Stimulated activated memory B cell treated with anti-CD40 and anti-IgM and Interleukin-4, amounts not matched to agents 10 μg/mL and 1 μg/mL and 100 μg/mL, for 72 hours (primary cell): ENCODE measurements at regions not wholly inside any gene's neighbourhood (a gene's known extent, or its start where the extent isn't known, plus 50 kb on each side); places are given as distances from the start of the nearest gene placed in this dataset.

ENCODE experiments used
- ATAC-seq: fragments of 150-1000 bp; cut with Tn5 transposase; 2 replicates; pipeline ENCODE4 v1.10.0; 2021
- H3K27ac Mint-ChIP-seq: one replicate; pipeline ENCODE4 v1.8.0; 2022; ENCODE audit warnings: mild to moderate bottlenecking, mixed read lengths
- H3K27me3 Mint-ChIP-seq: one replicate; pipeline ENCODE4 v1.8.0; 2022; ENCODE audit warnings: mixed read lengths
- H3K36me3 Mint-ChIP-seq: one replicate; pipeline ENCODE4 v1.8.0; 2022; ENCODE audit warnings: mixed read lengths
- H3K4me1 Mint-ChIP-seq: one replicate; pipeline ENCODE4 v1.8.0; 2022; ENCODE audit warnings: mixed read lengths
- H3K4me3 Mint-ChIP-seq: one replicate; pipeline ENCODE4 v1.8.0; 2022; ENCODE audit warnings: mild to moderate bottlenecking, moderate library complexity, mixed read lengths
- H3K9me3 Mint-ChIP-seq: one replicate; pipeline ENCODE4 v1.8.0; 2022; ENCODE audit warnings: mixed read lengths

GRCh38 chr6:21955053-21955595, 341.7 kb downstream of the PRL start:
- Mint-ChIP-seq H3K9me3 (peaks cover 10% of the 10 kb centered on the region), H3K27ac (no peak overlapping the region), H3K4me3 (no peak overlapping the region), H3K27me3 (no peaks in the 10 kb centered on the region), H3K36me3 (no peaks in the 10 kb centered on the region), H3K4me1 (no peaks in the 10 kb centered on the region)
- ATAC-seq, result no peak

DNA sequence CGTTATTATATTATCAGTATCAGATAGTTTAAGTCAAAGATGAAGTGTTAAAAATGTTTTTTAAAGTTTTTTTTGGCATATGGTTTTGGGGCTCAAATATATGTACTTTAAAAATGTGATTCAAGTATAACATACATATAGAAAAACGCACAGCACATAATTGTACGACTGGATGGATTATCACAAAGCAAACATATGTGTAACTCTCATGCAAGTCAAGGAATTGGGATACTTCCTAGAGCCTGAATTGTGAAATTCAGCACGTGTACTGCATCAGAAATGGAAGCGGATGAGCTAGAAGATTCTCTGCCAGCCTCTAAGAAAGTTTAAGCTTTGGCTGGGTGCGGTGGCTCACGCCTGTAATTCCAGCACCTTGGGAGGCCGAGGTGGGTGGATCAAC, 340.9 kb downstream of the PRL start:
- Mint-ChIP-seq H3K9me3 (peaks cover 10% of the 10 kb centered on the region), H3K27me3 (no peaks in the 10 kb centered on the region), H3K4me3 (no peak overlapping the region), H3K36me3 (no peaks in the 10 kb centered on the region), H3K27ac (no peak overlapping the region), H3K4me1 (no peaks in the 10 kb centered on the region)
- ATAC-seq, result no peak

GRCh38 chr6:21958428-21958827, 338.4 kb downstream of the PRL start:
- Mint-ChIP-seq H3K4me1 (no peaks in the 10 kb centered on the region), H3K27me3 (no peaks in the 10 kb centered on the region), H3K36me3 (no peaks in the 10 kb centered on the region), H3K27ac (no peak overlapping the region), H3K9me3 (peaks cover 14% of the 10 kb centered on the region), H3K4me3 (no peak overlapping the region)
- no peak for ATAC-seq

- Mint-ChIP-seq H3K9me3 (peaks cover 9% of the 10 kb centered on the region), H3K36me3 (no peaks in the 10 kb centered on the region), H3K27me3 (no peaks in the 10 kb centered on the region), H3K4me3 (no peak overlapping the region), H3K4me1 (no peaks in the 10 kb centered on the region), H3K27ac (no peak overlapping the region)
- no peak for ATAC-seq
Measured at GRCh38 chr6:21961226-21961625, 335.6 kb downstream of the PRL start.

GRCh38 chr6:21965016-21965415, 331.8 kb downstream of the PRL start:
- no peak for ATAC-seq
- Mint-ChIP-seq H3K27ac (no peak overlapping the region), H3K4me3 (no peak overlapping the region), H3K4me1 (no peaks in the 10 kb centered on the region), H3K9me3 (peaks cover 6% of the 10 kb centered on the region), H3K36me3 (no peaks in the 10 kb centered on the region), H3K27me3 (no peaks in the 10 kb centered on the region)

DNA sequence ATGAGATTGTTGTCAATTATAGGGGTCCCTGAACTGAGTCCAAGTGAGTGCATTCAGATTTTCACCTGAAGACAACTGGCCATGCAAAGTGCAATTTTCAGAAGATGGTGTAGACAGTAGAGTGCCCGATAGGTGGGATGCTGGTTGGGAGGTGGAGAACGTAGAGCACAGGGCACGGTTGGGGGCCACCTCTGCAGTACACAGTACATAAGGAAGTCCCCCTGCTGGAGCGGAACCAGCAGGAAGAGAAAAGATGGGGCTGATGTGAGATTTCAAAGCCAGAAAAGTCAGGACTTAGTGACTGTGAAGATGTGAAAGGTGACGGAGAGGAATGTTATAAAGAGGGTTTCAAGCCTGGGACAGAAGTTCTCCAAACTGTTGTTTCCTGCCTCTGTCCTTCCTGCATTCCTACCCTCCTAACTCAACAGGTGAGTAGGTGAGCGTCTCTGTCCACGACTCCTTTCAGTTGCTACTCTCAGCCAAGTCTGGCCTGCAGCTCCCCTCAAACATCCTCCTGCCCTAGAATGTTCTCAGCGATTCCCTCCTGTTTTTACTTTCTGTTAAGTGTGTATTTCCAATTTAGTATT, 330.8 kb downstream of the PRL start:
- no peaks in the 10 kb centered on the region for H3K4me1 Mint-ChIP-seq
- no peaks in the 10 kb centered on the region for H3K27me3 Mint-ChIP-seq
- no peak overlapping the region for H3K4me3 Mint-ChIP-seq
- no peak for ATAC-seq
- no peaks in the 10 kb centered on the region for H3K36me3 Mint-ChIP-seq
- peaks cover 6% of the 10 kb centered on the region for H3K9me3 Mint-ChIP-seq
- no peak overlapping the region for H3K27ac Mint-ChIP-seq

DNA sequence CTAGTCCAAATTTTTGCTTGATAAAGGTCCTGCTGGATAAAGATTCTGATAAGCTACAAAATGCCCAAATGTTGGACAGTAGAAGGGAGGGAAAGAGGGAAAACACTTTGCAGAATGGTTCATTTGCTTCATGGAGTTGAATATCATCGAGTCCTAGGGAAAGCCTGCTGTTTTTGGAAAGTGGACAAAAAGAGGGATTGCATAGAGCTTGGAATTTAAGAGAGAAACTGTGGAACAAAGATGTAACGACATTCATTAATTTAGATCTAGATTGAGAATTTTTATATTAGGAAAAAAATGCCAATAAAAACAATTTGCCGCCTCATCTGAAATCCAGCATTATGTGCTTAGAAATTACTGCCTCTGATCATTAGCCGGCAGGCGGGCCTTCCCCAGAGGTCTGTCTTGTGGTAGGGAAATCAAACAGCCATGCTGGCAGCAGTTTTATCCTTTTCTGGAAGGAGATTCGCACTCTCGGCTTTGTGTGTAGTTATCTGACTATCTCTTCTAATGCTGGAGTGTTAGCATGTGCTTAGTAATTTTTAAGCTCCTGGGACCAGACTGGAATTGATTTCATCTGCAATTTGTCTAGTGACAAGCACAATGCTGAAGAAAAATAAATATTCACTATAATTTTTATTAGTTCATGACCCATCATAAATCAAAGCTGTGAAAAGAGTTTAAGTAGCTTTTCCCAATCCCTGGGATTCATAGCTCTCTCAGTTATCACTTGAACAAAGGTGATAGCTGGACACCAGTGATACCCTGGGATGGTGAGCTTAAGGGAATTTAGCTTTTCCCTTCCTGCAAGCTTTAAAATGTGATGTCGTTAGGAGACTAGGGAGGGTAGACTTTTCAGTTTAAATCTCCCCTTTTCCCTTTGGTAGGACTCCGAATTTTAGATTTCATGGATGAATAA, 329.5 kb downstream of the PRL start:
- Mint-ChIP-seq H3K4me3 (no peak overlapping the region), H3K27ac (no peak overlapping the region), H3K27me3 (no peaks in the 10 kb centered on the region), H3K4me1 (no peaks in the 10 kb centered on the region), H3K36me3 (no peaks in the 10 kb centered on the region), H3K9me3 (peaks cover 3% of the 10 kb centered on the region)
- ATAC-seq, result no peak

- no peak for ATAC-seq
- no peaks in the 10 kb centered on the region for H3K4me1 Mint-ChIP-seq
- H3K27me3 Mint-ChIP-seq, result no peaks in the 10 kb centered on the region
- peaks cover 2% of the 10 kb centered on the region for H3K9me3 Mint-ChIP-seq
- H3K36me3 Mint-ChIP-seq, result no peaks in the 10 kb centered on the region
- no peak overlapping the region for H3K27ac Mint-ChIP-seq
- no peak overlapping the region for H3K4me3 Mint-ChIP-seq
Measured at GRCh38 chr6:21968411-21968810, 328.4 kb downstream of the PRL start.

GRCh38 chr6:21969192-21969591, 327.6 kb downstream of the PRL start:
- Mint-ChIP-seq H3K4me1 (no peaks in the 10 kb centered on the region), H3K4me3 (no peak overlapping the region), H3K27me3 (no peaks in the 10 kb centered on the region), H3K27ac (no peak overlapping the region), H3K36me3 (no peaks in the 10 kb centered on the region), H3K9me3 (no peaks in the 10 kb centered on the region)
- no peak for ATAC-seq

DNA sequence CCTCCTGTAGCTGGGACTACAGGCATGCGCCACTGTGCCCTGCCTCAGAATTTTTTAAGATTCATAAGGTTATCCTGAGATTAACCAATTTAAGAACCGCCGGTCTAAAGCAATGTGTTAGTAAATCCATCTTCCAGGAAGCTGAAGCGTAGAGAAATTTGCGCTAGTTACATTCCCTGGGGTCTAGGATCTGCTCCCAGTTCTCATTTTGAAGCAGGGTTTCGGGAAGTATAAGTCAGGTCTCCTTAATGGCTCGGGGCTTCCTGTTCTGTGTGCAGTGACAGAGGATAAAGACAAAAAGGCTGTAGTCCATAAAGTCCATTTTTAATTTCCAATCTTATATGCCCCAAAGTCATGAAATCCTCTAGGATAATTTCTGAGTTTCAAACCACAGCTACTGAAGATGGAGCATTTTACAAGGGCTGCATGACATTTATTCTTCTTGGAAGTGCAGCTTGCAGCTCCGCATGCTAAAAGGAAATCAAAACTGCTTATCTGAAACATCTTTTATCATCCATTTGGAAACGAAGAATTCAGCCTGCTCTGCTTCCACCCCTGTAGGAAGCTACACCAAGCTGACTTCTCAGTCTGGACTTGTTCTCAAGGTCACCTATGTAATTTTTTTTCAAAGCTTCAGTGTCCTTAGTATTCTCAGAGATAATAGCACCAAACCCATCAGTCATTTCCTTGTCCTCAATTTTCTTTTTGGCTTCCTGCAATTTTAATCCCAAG, 326.1 kb downstream of the PRL start:
- no peak overlapping the region for H3K4me3 Mint-ChIP-seq
- peaks cover 2% of the 10 kb centered on the region for H3K9me3 Mint-ChIP-seq
- no peak overlapping the region for H3K27ac Mint-ChIP-seq
- no peaks in the 10 kb centered on the region for H3K36me3 Mint-ChIP-seq
- no peaks in the 10 kb centered on the region for H3K4me1 Mint-ChIP-seq
- no peaks in the 10 kb centered on the region for H3K27me3 Mint-ChIP-seq
- ATAC-seq, result no peak

GRCh38 chr6:21971541-21971940, 325.3 kb downstream of the PRL start:
- Mint-ChIP-seq H3K4me1 (no peaks in the 10 kb centered on the region), H3K27me3 (no peaks in the 10 kb centered on the region), H3K4me3 (no peak overlapping the region), H3K27ac (no peak overlapping the region), H3K36me3 (no peaks in the 10 kb centered on the region), H3K9me3 (peaks cover 2% of the 10 kb centered on the region)
- no peak for ATAC-seq

DNA sequence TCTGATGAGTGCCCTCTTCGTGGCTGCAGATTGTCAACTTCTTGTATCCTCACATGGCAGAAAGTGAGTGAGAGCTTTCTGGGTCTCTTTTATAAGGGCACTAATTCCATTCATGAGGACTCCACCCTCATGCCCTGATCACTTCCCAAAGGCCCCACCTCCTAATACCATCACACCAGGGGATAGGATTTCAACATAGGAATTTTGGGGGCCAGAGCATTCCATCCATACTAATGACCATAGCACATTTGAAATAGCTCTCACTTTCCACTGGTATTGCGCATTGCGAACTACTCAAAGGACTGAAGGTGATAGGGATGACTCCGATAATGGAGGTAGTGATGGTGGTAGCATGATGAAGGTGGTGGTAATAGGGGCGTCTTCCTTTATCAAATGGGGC, 324.3 kb downstream of the PRL start:
- Mint-ChIP-seq H3K4me3 (no peak overlapping the region), H3K9me3 (peaks cover 2% of the 10 kb centered on the region), H3K27ac (no peak overlapping the region), H3K4me1 (no peaks in the 10 kb centered on the region), H3K27me3 (no peaks in the 10 kb centered on the region), H3K36me3 (no peaks in the 10 kb centered on the region)
- no peak for ATAC-seq

- no peak for ATAC-seq
- no peaks in the 10 kb centered on the region for H3K36me3 Mint-ChIP-seq
- no peak overlapping the region for H3K27ac Mint-ChIP-seq
- H3K9me3 Mint-ChIP-seq, result peaks cover 21% of the 10 kb centered on the region
- no peaks in the 10 kb centered on the region for H3K27me3 Mint-ChIP-seq
- no peaks in the 10 kb centered on the region for H3K4me1 Mint-ChIP-seq
- no peak overlapping the region for H3K4me3 Mint-ChIP-seq
Measured at GRCh38 chr6:21977346-21977745, 319.5 kb downstream of the PRL start.

DNA sequence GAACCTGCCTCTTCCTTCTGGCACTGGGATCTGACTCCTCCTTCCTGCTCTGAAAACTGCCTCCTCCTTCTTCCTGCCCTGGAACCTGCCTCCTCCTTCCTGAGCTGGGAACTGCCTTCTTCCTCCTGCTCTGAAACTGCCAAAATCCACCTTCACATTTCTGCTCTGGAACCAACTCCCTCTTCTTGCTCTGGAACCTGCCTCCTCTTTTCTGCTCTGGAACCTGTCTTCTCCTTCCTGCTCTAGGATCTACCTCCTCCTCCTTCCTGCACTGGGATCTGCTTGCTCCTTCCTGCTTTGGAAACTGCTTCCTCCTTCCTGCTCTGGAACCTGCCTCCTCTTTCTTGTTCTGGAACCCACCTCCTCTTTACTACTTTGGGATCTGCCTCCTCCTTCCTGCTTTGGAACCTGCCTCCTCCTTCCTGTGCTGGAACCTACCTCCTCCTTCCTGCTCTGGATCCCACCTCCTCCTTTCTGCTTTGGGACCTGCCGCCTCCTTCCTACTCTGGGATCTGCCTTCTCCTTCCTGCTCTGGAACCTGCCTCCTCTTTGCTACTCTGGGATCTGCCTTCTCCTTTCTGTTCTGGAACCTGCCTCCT, 315.5 kb downstream of the PRL start:
- H3K9me3 Mint-ChIP-seq, result peaks cover 19% of the 10 kb centered on the region
- no peaks in the 10 kb centered on the region for H3K27me3 Mint-ChIP-seq
- H3K4me3 Mint-ChIP-seq, result no peak overlapping the region
- no peaks in the 10 kb centered on the region for H3K36me3 Mint-ChIP-seq
- no peak for ATAC-seq
- no peak overlapping the region for H3K27ac Mint-ChIP-seq
- H3K4me1 Mint-ChIP-seq, result no peaks in the 10 kb centered on the region

DNA sequence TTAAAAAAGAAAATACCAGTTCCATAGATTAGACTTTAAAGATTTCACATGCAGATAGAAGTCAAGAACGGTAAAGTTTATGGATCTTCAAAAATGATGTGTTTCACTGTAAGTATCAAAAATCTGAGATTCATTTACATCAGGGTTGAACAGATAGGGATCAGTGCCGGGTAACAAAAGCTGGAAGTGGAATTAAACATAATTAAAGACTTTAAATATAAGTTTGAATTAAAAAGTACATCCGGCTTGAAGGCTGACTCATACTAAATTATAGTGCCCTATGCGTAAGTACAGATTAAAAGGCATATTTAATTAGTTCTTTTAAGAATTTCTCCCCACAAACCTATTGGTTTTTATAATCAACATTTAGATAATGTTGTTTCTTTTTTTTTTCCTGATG, 312.7 kb downstream of the PRL start:
- H3K4me3 Mint-ChIP-seq, result no peak overlapping the region
- no peak overlapping the region for H3K27ac Mint-ChIP-seq
- no peaks in the 10 kb centered on the region for H3K4me1 Mint-ChIP-seq
- ATAC-seq, result no peak
- H3K27me3 Mint-ChIP-seq, result no peaks in the 10 kb centered on the region
- H3K9me3 Mint-ChIP-seq, result peaks cover 19% of the 10 kb centered on the region
- H3K36me3 Mint-ChIP-seq, result no peaks in the 10 kb centered on the region
